ENCODE measurements at regions not wholly inside any gene's neighbourhood (a gene's known extent, or its start where the extent isn't known, plus 50 kb on each side); places are given as distances from the start of the nearest gene placed in this dataset.

- TF ChIP-seq CTCF (conservative IDR thresholded peaks at IDR 0.05; ENCODE audit: low read depth, low read length) = no peak
- TF ChIP-seq EZH2 (IDR thresholded peaks at IDR 0.05; ENCODE audit: borderline replicate concordance, low read depth, low read length, poor library complexity, severe bottlenecking) = no peak
Measured at GRCh38 chr7:69502358-69502757, 95.9 kb upstream of the AUTS2 start.

Measured in A673 (cell line).